Right forelimb (tissue), 1 donor: ENCODE measurements at regions not wholly inside any gene's neighbourhood (a gene's known extent, or its start where the extent isn't known, plus 50 kb on each side); places are given as distances from the start of the nearest gene placed in this dataset.
"Not testable (repeated sequence)": the region's sequence is repeated elsewhere in the genome, so short reads cannot be mapped to it uniquely, and the experiment has no call there.

Source experiments
- DNase-seq: peaks from one replicate; pipeline ENCODE4 v3.0.0-alpha.2; 2018

DNA sequence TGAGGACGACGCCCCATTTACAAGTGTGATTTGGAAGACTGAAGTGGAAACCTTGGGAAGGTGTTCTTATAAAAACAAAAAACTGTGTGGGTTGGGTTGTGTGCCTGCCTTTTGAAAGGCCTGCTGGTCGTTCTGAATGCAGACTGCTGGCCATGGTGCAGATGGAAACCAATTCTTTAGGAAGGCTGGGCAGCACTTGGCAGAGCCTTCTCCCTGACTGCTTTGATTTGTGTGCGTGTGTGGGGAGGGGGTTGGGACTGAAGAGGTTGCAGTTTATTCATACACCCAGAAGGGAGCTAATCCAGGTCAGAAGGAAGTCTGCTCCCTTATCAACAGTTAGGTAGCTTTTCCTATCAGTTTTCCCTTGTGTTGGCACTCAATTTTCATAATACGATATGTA, 288.7 kb downstream of the SOX2 start:
- no peak for DNase-seq

DNA sequence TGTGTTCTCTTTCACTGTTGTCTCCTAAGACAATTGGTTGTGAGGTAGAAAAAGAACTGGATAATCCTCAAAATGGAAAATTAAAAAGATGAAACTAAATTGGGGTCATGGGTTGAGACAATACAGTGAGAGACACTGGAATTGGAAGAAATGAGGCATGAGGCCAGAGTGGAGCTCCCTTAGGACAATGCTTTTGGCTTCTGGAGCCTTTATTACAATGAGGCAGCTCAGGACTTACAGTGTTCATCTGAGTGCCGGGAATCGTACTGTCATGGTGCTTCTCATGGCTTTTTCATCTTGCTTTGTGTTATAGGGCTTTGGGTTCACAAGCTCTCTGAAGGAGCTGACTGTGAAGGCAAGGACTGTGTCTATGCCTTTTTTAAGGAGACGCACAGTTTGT, 293.5 kb downstream of the SOX2 start:
- DNase-seq, result no peak

DNA sequence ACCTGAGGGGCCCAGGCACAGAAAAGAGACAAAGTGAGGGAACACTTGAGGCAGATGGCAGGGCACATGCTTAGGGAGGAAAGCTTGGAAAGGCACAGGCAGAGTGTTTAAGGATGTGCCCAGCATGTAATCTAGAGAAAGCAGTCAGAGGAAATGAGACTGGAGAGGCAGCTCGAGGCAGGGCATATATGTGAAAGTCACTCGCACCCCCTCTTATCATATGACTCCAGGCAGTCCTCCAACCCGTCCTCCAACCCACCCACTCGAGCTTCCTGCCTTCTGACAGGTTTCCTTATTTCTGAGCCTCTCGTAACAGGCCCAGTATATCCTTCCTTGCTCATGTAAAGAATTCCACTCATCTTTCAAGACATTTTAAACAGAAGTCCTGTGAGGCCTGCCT, 294.0 kb downstream of the SOX2 start:
- DNase-seq, result no peak

DNA sequence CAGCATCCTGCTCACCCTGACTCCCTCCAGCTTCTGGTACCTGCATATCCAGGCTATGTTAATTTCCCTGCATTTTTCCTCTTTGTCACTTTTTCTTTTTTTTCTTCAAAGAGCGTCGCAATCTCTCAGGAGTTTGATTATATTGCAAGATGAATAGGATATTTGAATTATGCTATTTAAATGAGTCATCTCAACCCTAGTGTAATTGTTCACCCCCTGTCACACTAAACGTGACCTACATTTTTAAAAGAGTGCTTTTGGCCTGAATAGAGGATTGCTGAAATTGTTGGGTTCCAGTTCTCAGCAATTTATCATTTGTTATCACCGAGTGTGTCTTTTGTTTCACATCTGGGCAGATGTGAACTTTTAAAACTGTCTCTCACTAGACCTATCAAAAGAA, 294.7 kb downstream of the SOX2 start:
- DNase-seq, result no peak

DNA sequence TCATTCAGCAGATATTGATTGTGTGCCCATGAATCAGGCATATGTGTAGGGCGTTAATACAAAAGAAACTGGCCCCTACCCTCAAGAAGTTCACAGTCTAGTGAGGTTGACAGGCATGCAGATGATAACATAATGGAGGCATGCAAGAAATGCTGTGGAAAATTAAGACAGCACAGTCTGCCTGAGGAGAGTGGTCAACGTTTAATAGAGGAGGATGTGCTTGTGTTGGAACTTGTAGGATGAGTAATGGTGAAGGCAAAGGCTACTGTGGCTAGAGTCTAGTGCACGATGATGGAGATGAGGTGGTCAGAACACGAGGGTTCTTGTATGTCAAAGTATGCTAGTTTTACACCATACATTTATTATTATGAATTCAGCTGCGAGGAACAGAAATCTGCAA, 295.7 kb downstream of the SOX2 start:
- no peak for DNase-seq

DNA sequence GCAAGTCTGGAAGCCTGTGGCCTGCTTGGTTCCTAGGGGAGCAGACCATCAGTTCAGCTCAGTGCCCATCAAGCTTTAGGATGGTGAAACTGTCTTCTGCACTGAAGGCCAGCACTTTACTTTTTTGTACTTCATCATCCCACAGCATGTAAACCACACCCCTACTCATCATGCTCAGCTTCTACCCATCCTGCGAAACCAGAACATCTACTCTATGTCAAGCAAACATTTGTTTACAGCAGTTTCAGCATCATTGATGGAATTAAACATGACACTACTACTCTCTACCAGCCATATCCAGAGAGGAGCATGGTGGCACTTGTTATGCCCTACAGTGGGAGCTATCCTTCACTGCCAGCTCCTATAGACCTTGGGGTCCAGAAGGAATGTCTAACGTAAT, 306.6 kb downstream of the SOX2 start:
- DNase-seq, result no peak

DNA sequence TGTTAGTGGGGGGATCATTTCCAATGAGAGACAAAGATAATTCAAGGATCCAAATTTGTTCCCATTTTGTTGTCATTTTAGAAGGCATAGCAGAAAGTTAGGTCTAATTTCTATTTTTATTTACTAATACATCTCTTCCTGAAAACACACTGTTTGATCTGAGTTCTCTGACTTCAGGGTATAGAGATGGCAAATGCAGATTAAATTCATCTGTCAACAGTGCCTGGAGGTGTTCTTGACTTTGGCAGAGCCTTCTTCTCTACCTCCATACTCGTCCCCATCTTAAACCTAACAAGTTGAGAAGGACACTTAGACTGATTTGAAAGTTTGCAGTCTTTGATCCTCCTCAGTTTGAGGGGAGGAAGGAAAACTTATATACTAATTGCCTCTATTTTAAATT, 308.2 kb downstream of the SOX2 start:
- DNase-seq, result no peak

DNA sequence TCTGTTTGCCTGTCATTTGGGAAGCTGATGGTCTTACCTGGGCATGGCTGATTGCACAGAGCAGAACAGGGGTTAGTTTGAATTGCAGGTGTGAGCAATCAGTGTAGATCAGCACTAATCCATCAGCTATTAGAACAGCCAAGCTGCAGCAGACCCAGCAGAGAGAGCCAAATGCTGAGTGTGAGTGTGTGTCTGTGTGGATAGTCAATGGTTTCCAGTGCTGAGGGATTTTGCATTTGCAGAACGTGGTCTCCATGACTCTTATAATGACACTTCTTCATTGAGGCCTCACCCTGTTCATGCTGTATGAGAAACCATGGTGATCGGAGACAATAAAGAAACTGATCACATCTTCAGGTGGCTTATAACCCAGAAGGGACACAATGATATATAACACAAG, 312.1 kb downstream of the SOX2 start:
- DNase-seq, result no peak

DNA sequence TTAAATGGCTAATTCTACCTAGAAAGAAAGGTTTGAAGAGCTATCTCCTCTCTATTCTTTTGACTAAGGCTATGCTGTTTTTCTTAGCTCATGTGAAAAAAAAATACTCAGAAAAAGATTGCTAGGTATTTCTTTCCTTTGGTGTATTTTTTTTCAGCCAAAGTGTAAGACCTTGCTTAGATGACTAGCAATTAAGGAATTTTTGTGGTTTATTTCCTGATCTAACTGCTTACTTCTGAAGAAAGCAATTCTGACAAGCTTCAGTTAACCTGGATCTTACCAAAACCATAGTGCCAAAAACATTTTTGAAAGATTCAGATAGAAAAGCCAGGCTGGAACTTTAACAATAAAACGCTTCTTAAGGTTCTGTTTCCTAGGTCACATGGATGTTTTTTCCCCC, 315.6 kb downstream of the SOX2 start:
- DNase-seq, result no peak

DNA sequence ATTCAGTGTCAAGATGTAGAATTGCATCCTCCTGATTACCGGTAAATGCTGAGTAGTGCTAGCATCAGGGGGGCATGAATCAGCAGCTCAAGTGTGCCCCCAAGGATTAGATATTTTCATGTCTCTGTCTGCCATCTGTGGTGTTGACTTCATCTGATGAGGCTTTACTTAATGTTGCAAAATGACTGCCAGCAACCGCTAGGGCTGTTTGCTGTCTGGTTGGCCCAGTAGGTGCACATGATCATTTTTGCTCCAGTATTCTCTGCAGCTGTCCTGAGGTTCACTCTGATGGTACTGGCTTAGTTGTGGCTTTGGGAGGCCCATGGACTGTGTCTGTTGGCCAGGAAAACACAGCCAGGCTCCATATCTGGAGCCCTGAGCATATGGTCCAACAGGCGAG, 316.4 kb downstream of the SOX2 start:
- DNase-seq, result no peak

DNA sequence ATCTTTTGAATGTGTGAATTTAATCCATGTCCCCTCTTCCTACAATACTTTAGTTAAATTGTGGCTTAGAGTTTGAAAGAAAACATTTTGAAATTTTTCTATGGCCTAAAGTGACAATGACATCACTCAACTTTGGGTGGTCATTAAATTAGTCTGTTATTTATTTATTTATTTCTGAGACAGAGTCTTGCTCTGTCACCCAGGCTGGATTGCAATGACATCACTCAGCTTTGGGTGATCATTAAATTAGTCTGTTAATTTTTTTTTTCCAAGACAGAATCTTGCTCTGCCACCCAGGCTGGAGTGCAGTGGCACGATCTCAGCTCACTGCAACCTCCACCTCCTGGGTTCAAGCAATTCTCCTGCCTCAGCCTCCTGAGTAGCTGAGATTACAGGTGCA, 322.5 kb downstream of the SOX2 start:
- not testable (repeated sequence) for DNase-seq

DNA sequence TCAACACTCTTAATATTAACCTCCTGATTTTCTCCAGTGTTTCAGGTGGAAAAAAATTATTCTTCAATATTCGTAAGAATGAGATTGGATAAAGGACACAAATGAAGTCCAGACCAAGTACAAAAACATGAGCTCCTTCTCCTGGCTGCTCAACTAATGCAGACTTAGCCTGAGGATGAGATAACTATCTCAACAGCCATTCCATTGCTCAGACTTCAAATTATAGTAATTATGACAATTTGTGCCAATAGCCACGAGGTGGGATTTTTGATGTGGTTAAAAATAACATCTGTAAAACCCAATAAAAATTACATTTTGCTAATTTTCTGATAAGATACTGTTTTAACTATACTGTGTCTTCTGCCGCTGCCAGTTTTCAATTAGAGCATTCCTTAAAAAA, 323.6 kb downstream of the SOX2 start:
- no peak for DNase-seq

DNA sequence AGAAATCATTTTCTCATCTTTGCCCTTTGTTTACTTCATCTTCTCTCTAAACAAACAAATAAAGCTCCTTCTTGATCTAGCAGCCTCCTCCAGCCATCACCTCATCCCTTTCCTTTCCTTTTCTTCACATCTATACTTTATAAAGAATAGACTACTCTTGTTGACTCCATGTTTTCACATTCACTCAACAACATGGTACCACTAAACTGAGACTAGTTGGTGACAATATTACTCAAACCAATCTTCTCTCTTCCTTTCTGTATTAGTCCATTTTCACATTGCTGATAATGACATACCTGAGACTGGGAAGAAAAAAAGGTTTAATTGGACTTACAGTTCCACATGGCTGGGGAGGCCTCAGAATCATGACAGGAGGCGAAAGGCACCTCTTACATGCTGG, 324.7 kb downstream of the SOX2 start:
- DNase-seq, result no peak

DNA sequence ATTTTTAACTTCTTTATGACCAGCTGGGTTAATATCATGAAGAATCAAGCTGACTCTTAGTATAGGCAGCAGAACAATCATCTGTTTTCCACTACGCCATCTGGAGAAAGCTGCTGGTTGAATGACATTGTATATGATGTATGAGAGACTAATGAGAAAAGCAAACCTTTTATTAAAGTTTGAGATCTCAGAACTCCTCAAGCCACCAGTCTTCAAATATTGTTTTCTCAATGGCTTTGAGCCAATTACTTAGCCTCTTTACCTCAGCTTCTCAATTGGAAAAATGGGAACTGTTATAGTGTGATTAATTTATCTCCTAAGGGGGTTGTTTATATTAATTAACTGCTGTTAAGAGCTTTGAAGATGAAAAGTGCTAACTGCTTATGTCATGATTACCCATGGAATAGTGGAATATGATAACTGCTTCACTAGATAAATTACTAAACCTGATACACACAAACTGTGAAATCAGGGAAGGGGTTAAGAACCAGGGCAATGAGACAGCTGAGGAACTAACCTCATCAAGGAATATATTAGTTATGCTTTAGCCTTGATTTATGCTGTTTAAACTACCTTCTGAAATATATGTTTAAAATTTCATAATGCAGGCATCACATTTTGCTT, 330.1 kb downstream of the SOX2 start:
- no peak for DNase-seq

DNA sequence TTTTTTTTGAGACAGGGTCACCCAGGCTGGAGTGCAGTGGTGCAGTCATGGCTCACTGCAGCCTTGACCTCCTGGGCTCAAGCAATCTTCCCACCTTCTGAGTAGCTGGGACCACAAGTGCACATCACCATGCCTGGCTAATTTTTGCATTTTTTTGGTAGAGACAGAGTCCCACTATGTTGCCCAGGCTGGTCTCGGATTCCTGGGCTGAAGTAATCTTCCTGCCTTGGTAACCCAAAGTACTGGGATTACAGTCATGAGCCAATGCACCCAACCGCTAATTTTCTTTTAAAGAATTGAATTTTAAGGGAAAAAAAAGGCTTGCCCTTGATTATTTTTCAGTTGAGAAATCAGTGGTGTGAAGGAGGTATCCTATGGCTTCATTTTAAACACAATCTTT, 334.0 kb downstream of the SOX2 start:
- no peak for DNase-seq

DNA sequence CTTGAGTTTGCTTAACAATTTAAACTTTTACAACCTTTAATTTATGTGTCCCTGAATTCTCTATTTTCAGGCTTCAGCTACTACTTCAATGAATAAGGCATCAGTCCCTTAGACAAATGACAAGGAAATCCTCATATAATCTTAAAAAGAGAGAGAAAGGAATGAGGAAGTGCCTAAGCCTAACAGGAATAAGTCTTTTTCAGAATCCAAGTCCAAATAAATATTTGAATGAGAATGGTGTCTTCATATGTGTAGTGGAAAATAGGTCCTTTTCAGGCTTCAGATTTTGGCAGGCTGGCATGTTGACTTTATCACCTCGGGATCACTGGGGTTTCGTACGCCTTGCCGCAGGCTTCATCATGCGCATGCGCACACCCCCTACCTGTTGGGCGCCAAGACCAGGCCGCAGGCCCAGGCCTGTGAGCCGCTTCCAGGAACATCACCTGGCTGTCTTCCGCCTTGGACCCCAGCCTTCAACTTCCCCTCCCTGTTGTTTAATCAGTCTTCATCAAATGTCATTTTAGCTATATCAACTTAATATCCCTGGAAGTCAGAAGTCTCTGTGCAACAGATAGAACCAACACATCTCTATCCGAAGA, 334.5 kb downstream of the SOX2 start:
- no peak for DNase-seq

DNA sequence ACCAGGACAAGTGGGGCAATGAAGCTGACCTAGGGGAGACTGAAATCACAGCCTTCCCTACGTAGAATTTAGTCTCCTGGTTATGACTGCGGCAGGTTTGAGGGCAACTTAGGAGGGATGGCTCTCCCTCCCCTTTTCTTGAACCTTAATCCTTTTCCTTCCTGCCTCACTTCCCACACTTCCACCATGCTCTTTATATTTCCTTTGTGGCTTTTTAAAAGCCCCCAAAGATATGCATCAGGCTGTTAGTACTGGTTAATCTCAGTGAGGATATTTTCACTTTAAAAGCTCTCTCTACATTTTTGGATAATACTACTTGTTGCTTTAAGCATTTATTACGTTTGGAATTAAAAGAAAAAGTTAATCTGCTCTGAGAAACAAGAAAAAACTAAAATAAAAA, 339.2 kb downstream of the SOX2 start:
- no peak for DNase-seq

DNA sequence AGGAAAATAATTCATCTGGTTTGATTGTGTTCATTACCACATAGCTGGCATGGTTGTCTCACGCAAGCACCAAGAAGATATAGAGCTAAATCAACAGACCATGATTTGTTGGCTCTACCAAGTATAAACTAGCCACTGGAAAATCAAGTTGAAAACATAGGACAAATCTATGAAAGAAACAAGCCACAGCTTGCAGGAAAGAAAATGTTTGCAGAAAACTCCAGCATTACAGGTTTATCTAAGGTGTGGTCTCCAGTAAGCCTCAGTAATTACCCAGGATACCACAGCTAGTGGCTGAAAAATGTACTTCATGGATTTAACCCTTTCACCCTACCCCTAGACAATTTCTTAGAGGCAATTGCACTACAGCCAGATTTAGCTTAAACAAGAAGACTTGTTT, 340.6 kb downstream of the SOX2 start:
- no peak for DNase-seq

DNA sequence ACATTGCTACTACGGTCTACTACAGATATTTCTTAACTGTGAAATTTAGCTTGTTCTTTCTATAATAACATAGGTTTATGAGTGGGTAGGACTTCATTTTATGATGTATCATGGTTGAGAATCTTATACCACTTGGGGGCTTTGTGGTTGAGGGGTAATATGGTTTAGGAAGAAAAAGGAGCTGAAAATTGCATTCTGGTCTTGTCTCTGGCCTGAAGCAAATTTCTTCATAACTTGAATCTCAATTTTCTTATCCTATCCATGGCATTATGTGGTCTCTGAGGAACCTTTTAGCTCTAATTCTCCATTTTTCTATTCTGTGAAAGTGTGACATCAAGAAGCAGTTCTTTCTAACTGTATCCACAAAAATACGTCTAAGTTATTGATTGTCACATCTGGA, 341.0 kb downstream of the SOX2 start:
- no peak for DNase-seq

DNA sequence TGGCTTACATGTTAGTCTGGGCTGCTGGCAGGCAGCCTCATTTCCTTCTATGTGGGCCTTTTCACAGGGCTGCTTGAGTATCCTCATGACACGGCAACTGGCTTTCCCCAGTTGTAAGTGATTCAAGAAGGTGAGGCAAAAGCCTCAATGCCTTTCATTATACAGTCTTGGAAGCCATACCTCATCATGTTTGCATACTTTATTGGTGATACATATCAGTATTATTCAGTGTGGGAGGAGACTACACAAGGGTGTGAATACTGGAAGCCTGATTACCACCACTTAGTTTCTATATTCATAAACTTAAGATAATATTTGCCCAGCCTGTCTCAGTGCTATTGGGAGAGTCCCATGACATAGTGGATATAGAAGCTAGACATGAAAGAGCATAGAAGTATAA, 346.8 kb downstream of the SOX2 start:
- no peak for DNase-seq

DNA sequence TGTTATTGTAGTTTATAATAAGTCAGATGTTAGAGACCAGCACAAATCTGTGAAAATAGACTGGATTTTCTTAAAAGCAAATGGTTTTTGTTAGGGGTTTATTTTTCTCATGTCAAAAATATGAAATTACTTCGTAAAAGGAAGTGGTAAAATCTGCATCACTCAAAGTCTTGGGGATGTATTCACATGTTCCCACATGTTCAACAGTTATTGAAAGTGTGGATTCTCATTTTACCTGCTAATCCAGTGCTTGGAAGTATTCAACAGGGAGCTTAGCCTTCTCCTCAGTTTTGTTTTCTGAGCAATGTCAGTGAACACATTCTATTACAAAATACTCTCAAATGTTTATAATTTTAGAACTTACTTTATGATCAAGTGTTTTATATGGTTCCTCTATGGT, 352.0 kb downstream of the SOX2 start:
- DNase-seq, result no peak

DNA sequence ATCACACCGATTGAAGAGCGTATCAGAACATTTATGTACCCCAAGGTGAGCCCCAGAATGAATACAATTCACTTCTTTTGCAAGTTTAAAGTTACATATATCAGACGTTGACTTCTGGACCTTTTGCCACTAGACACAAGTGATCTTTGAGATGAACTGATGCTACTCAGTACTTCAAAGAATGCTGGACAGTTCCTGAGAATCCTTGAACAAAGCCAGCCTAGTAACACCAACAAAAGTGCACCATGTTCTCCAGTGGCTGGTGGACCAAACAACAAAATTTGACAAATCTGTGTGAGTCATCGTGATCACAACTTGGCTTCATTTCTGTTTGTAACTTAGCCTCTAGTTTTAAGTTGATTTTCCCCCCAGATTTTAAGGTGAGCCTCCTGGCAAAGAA, 355.7 kb downstream of the SOX2 start:
- DNase-seq, result no peak

DNA sequence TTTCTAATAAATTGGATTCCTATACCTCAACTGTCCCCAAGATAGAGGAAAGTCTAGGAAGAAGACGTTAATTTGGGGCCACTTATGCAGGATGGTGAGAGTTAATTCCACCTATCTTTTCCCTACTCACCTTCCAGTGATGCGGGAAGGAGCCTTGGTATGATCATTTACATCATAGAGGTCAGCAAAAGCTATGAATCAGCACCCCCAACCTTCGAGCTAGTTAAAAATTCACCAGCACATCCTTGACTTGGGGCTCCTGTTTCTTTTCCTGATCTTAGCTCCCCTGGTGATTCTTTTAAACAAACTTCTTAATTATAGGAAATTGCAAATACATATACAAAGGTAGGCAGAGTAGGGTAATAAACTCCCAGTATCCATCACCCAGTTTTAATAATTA, 366.6 kb downstream of the SOX2 start:
- DNase-seq, result no peak

DNA sequence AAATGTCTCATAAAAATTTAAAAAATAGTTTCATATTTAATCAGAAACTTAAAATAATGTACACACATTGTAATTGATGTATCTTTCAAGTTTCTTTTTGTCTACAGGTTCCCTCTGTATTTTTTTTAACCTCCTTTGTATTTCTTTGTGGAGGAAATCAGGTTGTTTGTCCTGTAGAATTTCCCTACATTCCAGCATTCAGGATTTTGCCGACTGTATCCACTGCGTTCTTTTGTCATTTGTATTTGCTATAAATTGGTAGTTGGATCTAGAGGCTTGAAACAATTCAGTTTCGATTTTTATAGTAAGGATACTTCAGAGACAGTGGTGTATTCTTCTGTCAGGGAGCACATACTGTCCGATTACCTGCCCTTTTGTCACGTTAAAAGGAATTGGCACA, 367.2 kb downstream of the SOX2 start:
- no peak for DNase-seq

DNA sequence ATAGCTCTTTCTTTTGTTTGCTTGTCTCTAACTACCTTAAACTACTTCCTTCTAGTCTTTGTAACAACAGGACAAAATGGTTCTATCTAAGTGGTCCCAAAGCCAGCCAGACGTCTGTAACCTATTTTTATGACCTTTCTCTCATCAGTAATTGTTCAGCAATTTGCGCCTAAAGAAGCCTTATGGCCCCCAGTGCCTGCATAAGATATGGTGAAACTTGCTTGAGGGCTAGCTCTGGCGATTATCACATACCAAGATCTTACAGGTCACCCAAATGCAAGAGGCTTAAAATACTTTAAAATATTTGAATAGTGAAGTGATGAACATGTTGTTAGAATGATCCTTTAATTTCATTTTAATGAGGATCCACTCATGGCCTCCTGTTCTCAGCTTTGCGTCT, 369.4 kb downstream of the SOX2 start:
- DNase-seq, result no peak

DNA sequence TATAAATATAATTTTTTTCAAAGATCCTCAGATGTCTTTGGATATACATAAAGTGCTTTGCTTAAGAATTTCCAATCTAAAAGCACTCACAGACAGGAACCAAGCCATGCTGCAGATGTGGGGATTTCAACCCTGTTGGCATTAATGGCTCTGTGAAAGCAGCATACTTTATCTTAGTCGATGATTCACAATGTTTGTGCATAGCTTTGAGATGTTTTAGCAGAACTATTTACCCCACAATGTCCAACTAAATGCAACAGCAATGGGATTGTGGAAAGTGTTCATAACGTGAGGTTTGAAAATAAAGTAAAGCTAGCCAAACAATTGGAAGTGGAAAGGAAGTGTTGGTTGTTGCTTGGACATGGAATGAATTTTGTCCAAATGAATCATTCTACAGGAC, 371.4 kb downstream of the SOX2 start:
- no peak for DNase-seq
